D721Med (cell line): ENCODE measurements at regions not wholly inside any gene's neighbourhood (a gene's known extent, or its start where the extent isn't known, plus 50 kb on each side); places are given as distances from the start of the nearest gene placed in this dataset.

Experiments
- DNase-seq: peaks from one replicate; pipeline ENCODE4 v3.0.0; 2011; ENCODE audit warnings: low spot score; ENCODE audit not compliant: insufficient read length
- FAIRE-seq: peaks from 2 replicates; lab custom pipeline; 2011; peaks lifted over from hg19 to GRCh38; lab: Jason Lieb, UNC
- CTCF ChIP-seq: IDR thresholded peaks from 2 replicates; pipeline ENCODE4 v1.5.1; 2012; ENCODE audit warnings: mild to moderate bottlenecking, control low read depth; ENCODE audit not compliant: insufficient read depth; ENCODE audit errors: missing control alignments

GRCh38 chr6:2565499-2565898 is 185.2 kb downstream of the MYLK4 start:
- DNase-seq (no peak), FAIRE-seq (no peak)
- TF ChIP-seq CTCF = no peak

GRCh38 chr6:2563635-2564034 is 187.1 kb downstream of the MYLK4 start:
- FAIRE-seq (no peak), DNase-seq (no peak)
- no peak for TF ChIP-seq CTCF

- FAIRE-seq (no peak), DNase-seq (no peak)
- TF ChIP-seq CTCF = no peak
Observed at GRCh38 chr6:2562721-2563451, 187.8 kb downstream of the MYLK4 start.

GRCh38 chr6:2560917-2561698 is 189.6 kb downstream of the MYLK4 start:
- TF ChIP-seq CTCF = no peak
- FAIRE-seq (no peak), DNase-seq (no peak)

- TF ChIP-seq CTCF = no peak
- FAIRE-seq (no peak), DNase-seq (no peak)
Observed at GRCh38 chr6:2560140-2560818, 190.4 kb downstream of the MYLK4 start.

- TF ChIP-seq CTCF = no peak
- DNase-seq = no peak
- FAIRE-seq = no peak
Observed at GRCh38 chr6:2558861-2559801, 191.6 kb downstream of the MYLK4 start.
